HG03378 (cell line): ENCODE measurements at regions not wholly inside any gene's neighbourhood (a gene's known extent, or its start where the extent isn't known, plus 50 kb on each side); places are given as distances from the start of the nearest gene placed in this dataset.
A peak's percentile ranks its signal among the peaks of the same experiment; 100 is the strongest.

Source experiments
- ATAC-seq: cut with Tn5 transposase; IDR thresholded peaks from one replicate; pipeline ENCODE4 v1.9.1; 2021; ENCODE audit warnings: mild to moderate bottlenecking, moderate library complexity; ENCODE audit not compliant: unreplicated experiment

DNA sequence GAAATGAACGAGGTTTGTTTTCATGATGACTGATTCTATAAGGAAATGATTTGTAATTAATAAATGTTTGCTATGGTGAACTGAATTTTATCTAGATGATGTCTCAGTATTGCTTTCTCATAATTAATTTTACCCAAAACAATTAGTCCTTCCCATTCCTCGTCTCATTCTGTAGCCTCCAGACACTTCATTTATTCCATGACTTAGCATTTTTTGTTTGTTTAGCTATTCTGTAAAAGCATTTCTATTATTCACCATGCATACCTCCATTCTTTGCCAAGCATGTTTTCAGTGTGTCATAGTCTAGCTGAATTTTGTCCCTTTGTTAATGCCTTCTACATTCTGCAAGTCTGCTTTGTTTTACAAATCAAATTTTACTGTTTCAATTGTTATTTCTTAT is 137.4 kb upstream of the RPL10L start:
- ATAC-seq = no peak

DNA sequence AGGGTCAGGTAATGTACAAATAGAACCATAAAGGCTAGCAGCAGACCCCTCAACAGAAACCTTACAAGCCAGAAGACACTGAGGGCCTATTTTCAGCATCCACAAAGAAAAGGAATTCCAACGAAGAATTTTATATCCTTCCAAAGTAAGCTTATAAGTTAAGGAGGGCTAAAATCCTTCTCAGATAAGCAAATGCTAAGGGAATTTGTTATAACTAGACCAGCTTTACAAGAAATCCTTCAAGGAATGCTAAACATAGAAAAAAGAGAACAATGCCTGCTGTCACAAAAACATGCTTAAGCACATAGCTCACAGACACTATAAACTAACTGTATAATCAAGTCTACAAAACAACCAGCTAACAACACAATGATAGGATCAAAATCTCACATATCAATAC is 130.7 kb upstream of the RPL10L start:
- ATAC-seq = no peak

DNA sequence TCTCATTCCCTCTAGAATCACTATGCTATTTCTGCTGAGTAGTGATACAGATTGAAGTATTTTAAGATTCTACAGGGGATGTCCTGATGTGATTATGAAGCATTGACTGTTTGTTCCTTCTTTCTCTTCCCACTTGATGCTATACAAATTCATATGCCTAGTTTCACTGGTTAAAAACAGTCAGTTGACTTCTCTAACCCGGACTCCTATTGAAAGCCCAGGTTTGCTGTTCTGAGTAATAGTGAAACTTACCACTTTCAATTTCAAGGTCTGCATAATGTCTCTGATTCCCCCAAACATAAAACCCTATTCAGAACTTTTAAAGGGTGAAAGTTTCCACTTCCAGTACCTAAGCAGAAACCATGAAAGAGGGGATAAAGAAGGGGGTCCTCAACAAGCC is 117.7 kb upstream of the RPL10L start:
- peak; percentile 99 for ATAC-seq

DNA sequence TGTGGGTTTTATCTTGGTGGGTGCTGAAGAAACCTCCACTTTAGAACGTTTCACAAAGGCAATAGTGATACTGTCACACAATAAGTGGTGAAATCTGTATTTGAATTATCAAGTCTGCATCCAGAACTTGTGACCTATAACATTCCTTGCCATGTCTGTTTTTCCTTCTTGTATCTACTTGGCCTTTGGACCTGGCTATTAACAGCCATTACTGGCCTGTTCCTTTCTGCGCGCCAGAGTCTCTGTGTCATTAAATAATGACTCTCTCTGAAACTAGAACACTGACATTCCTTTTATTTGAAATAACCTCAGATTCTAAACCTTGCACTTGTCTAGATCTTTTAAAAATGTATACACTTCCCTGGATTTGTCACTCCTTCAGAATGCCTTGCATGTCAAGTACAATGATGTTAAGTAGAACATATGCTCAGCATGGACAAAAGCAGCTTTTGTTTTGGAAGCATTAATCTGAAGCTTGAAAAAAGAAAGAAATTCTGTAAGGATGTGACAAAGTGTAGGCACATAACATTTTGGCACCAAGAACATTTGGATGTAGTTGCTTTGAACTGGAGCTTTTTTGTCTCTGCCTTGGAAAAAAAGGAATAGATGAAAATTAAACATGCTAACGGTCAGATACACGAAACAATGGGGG is 95.5 kb upstream of the RPL10L start:
- no peak for ATAC-seq

DNA sequence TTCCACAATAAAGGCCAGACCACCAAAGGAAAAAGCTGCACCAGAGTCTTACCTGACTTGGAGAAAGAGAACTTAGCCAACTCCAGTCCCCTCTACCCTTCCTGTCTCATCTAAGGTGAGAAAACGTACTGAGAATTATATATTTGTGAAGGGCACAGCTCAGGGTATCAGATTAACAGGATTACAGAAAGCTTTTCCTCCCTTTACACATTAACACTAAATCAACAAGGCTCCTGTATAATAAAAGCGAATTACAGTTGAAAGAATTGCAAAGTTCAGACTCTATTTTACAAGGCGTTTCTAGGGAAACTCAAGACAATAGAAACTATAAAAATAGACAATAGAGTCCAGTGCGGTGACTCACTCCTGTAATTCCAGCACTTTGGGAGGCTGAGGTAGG is 82.7 kb upstream of the RPL10L start:
- ATAC-seq = no peak

- no peak for ATAC-seq
Measured at GRCh38 chr14:46717211-46717610, 65.6 kb upstream of the RPL10L start.
